ENCODE measurements at regions not wholly inside any gene's neighbourhood (a gene's known extent, or its start where the extent isn't known, plus 50 kb on each side); places are given as distances from the start of the nearest gene placed in this dataset.
"Not testable (repeated sequence)": the region's sequence is repeated elsewhere in the genome, so short reads cannot be mapped to it uniquely, and the experiment has no call there.

- DNase-seq: no peak
Observed at GRCh38 chr1:199561334-199561733, 466.2 kb upstream of the NR5A2 start.

GRCh38 chr1:199573047-199573446, 454.5 kb upstream of the NR5A2 start:
- no peak for DNase-seq

- DNase-seq: no peak
Observed at GRCh38 chr1:199574950-199575349, 452.6 kb upstream of the NR5A2 start.

GRCh38 chr1:199580300-199580699, 447.2 kb upstream of the NR5A2 start:
- no peak for DNase-seq

GRCh38 chr1:199585392-199585791, 442.1 kb upstream of the NR5A2 start:
- DNase-seq: no peak

GRCh38 chr1:199590708-199591107, 436.8 kb upstream of the NR5A2 start:
- no peak for DNase-seq

GRCh38 chr1:199591468-199591867, 436.0 kb upstream of the NR5A2 start:
- no peak for DNase-seq

GRCh38 chr1:199593475-199593874, 434.0 kb upstream of the NR5A2 start:
- DNase-seq: no peak

- DNase-seq: not testable (repeated sequence)
Observed at GRCh38 chr1:199596448-199596847, 431.1 kb upstream of the NR5A2 start.

GRCh38 chr1:199597152-199597551, 430.4 kb upstream of the NR5A2 start:
- no peak for DNase-seq

- no peak for DNase-seq
Observed at GRCh38 chr1:199608414-199608813, 419.1 kb upstream of the NR5A2 start.

GRCh38 chr1:199612976-199613774, 414.3 kb upstream of the NR5A2 start:
- DNase-seq: no peak

GRCh38 chr1:199616947-199617346, 410.6 kb upstream of the NR5A2 start:
- DNase-seq: no peak

GRCh38 chr1:199619223-199619622, 408.3 kb upstream of the NR5A2 start:
- no peak for DNase-seq

GRCh38 chr1:199626228-199626627, 401.3 kb upstream of the NR5A2 start:
- DNase-seq: not testable (repeated sequence)

GRCh38 chr1:199629624-199630023, 397.9 kb upstream of the NR5A2 start:
- DNase-seq: no peak

- no peak for DNase-seq
Observed at GRCh38 chr1:199639453-199639852, 388.1 kb upstream of the NR5A2 start.

- DNase-seq: no peak
Observed at GRCh38 chr1:199641531-199641930, 386.0 kb upstream of the NR5A2 start.

GRCh38 chr1:199644912-199645311, 382.6 kb upstream of the NR5A2 start:
- no peak for DNase-seq

- no peak for DNase-seq
Observed at GRCh38 chr1:199646761-199647160, 380.7 kb upstream of the NR5A2 start.

- no peak for DNase-seq
Observed at GRCh38 chr1:199657449-199657848, 370.1 kb upstream of the NR5A2 start.

GRCh38 chr1:199660071-199660470, 367.4 kb upstream of the NR5A2 start:
- no peak for DNase-seq

GRCh38 chr1:199665371-199665770, 362.1 kb upstream of the NR5A2 start:
- DNase-seq: no peak

GRCh38 chr1:199667089-199667488, 360.4 kb upstream of the NR5A2 start:
- DNase-seq: no peak

GRCh38 chr1:199669916-199670315, 357.6 kb upstream of the NR5A2 start:
- DNase-seq: no peak
